DMS114 treated with DMSO at 0.1 percent for 48 hours (cell line): ENCODE measurements at regions not wholly inside any gene's neighbourhood (a gene's known extent, or its start where the extent isn't known, plus 50 kb on each side); places are given as distances from the start of the nearest gene placed in this dataset.
A peak's percentile ranks its signal among the peaks of the same experiment; 100 is the strongest.

Source experiments
- DNase-seq: peaks from one replicate; lab custom pipeline; 2025; ENCODE audit not compliant: unreplicated experiment; lab: John Stamatoyannopoulos, UW

- no peak for DNase-seq
These were observed 629.7 kb downstream of the PCDH7 start for GRCh38 chr4:31349907-31350306.

- no peak for DNase-seq
These were observed 631.5 kb downstream of the PCDH7 start for GRCh38 chr4:31351695-31352094.

- DNase-seq: no peak
These were observed 636.7 kb downstream of the PCDH7 start for GRCh38 chr4:31356839-31357238.

GRCh38 chr4:31360786-31361185, 640.6 kb downstream of the PCDH7 start:
- no peak for DNase-seq

GRCh38 chr4:31362756-31363155, 642.6 kb downstream of the PCDH7 start:
- DNase-seq: no peak

- no peak for DNase-seq
These were observed 645.0 kb downstream of the PCDH7 start for GRCh38 chr4:31365006-31365690.

GRCh38 chr4:31366041-31366440, 645.9 kb downstream of the PCDH7 start:
- DNase-seq: no peak

- DNase-seq: peak; percentile 4
These were observed 650.8 kb downstream of the PCDH7 start for GRCh38 chr4:31370866-31371465.

GRCh38 chr4:31374256-31374960, 654.2 kb downstream of the PCDH7 start:
- no peak for DNase-seq

- no peak for DNase-seq
These were observed 655.8 kb downstream of the PCDH7 start for GRCh38 chr4:31375936-31376335.

GRCh38 chr4:31379364-31379763, 659.2 kb downstream of the PCDH7 start:
- DNase-seq: no peak

GRCh38 chr4:31383767-31384166, 663.6 kb downstream of the PCDH7 start:
- no peak for DNase-seq

- no peak for DNase-seq
These were observed 670.7 kb downstream of the PCDH7 start for GRCh38 chr4:31390849-31391248.

GRCh38 chr4:31391976-31392375, 671.8 kb downstream of the PCDH7 start:
- DNase-seq: no peak

GRCh38 chr4:31392923-31393322, 672.8 kb downstream of the PCDH7 start:
- no peak for DNase-seq

- DNase-seq: no peak
These were observed 688.0 kb downstream of the PCDH7 start for GRCh38 chr4:31408121-31408520.

GRCh38 chr4:31411565-31411964, 691.4 kb downstream of the PCDH7 start:
- DNase-seq: no peak

GRCh38 chr4:31415629-31416028, 695.5 kb downstream of the PCDH7 start:
- no peak for DNase-seq

- DNase-seq: no peak
These were observed 696.3 kb downstream of the PCDH7 start for GRCh38 chr4:31416498-31416897.

GRCh38 chr4:31417040-31417439, 696.9 kb downstream of the PCDH7 start:
- DNase-seq: no peak

- DNase-seq: no peak
These were observed 701.8 kb downstream of the PCDH7 start for GRCh38 chr4:31422006-31422405.

- no peak for DNase-seq
These were observed 707.5 kb downstream of the PCDH7 start for GRCh38 chr4:31427691-31428090.
